Progenitor cell of endocrine pancreas (in vitro differentiated cells): ENCODE measurements at regions not wholly inside any gene's neighbourhood (a gene's known extent, or its start where the extent isn't known, plus 50 kb on each side); places are given as distances from the start of the nearest gene placed in this dataset.

Experiments
- DNase-seq: peaks from one replicate; pipeline ENCODE4 v3.0.0; 2021; ENCODE audit warnings: low spot score; ENCODE audit not compliant: unreplicated experiment
- H3K27ac Mint-ChIP-seq: 2 replicates; pipeline ENCODE4 v1.8.0; 2021; ENCODE audit warnings: mild to moderate bottlenecking, moderate library complexity, mixed read lengths
- H3K27me3 Mint-ChIP-seq: 2 replicates; pipeline ENCODE4 v1.8.0; 2021; ENCODE audit warnings: mixed read lengths
- H3K36me3 Mint-ChIP-seq: 2 replicates; pipeline ENCODE4 v1.8.0; 2022; ENCODE audit warnings: mixed read lengths; ENCODE audit not compliant: insufficient read depth
- H3K4me1 Mint-ChIP-seq: 2 replicates; pipeline ENCODE4 v1.8.0; 2021; ENCODE audit warnings: low read depth, mixed read lengths
- H3K4me3 Mint-ChIP-seq: 2 replicates; pipeline ENCODE4 v1.8.0; 2021; ENCODE audit warnings: low read depth, mild to moderate bottlenecking, moderate library complexity, mixed read lengths
- H3K9me3 Mint-ChIP-seq: 2 replicates; pipeline ENCODE4 v1.8.0; 2021; ENCODE audit warnings: low read depth, mixed read lengths
- CTCF ChIP-seq: fragments of 200-600 bp; sonication (generic); IDR thresholded peaks from one replicate; pipeline ENCODE4 v1.5.0; 2021; ENCODE audit warnings: antibody characterized with exemption, mild to moderate bottlenecking; ENCODE audit not compliant: unreplicated experiment

- Mint-ChIP-seq H3K4me1 (peaks cover 9% of the 10 kb centered on the region), H3K27ac (no peak overlapping the region), H3K27me3 (no peaks in the 10 kb centered on the region), H3K9me3 (no peaks in the 10 kb centered on the region), H3K4me3 (no peak overlapping the region), H3K36me3 (no peaks in the 10 kb centered on the region)
- DNase-seq, result no peak
- no peak for TF ChIP-seq CTCF
Measured at GRCh38 chr5:29240379-29240778, 1953.1 kb upstream of the CDH6 start.

- H3K9me3 Mint-ChIP-seq, result no peaks in the 10 kb centered on the region
- no peaks in the 10 kb centered on the region for H3K27me3 Mint-ChIP-seq
- H3K27ac Mint-ChIP-seq, result peak overlapping the region; percentile 71
- no peak for DNase-seq
- TF ChIP-seq CTCF, result no peak
- H3K4me1 Mint-ChIP-seq, result peaks cover 9% of the 10 kb centered on the region
- no peak overlapping the region for H3K4me3 Mint-ChIP-seq
- no peaks in the 10 kb centered on the region for H3K36me3 Mint-ChIP-seq
Measured at GRCh38 chr5:29239606-29240005, 1953.9 kb upstream of the CDH6 start.

- Mint-ChIP-seq H3K4me1 (peaks cover 7% of the 10 kb centered on the region), H3K27ac (no peak overlapping the region), H3K27me3 (no peaks in the 10 kb centered on the region), H3K36me3 (no peaks in the 10 kb centered on the region), H3K4me3 (no peak overlapping the region), H3K9me3 (no peaks in the 10 kb centered on the region)
- DNase-seq, result no peak
- TF ChIP-seq CTCF, result no peak
Measured at GRCh38 chr5:29238115-29238514, 1955.4 kb upstream of the CDH6 start.

GRCh38 chr5:29231154-29231553, 1962.3 kb upstream of the CDH6 start:
- Mint-ChIP-seq H3K9me3 (no peaks in the 10 kb centered on the region), H3K36me3 (no peaks in the 10 kb centered on the region), H3K27me3 (no peaks in the 10 kb centered on the region), H3K4me1 (peaks cover 1% of the 10 kb centered on the region), H3K27ac (no peak overlapping the region), H3K4me3 (no peak overlapping the region)
- DNase-seq, result no peak
- TF ChIP-seq CTCF, result no peak

- no peaks in the 10 kb centered on the region for H3K27me3 Mint-ChIP-seq
- no peak for DNase-seq
- no peak for TF ChIP-seq CTCF
- no peaks in the 10 kb centered on the region for H3K36me3 Mint-ChIP-seq
- H3K27ac Mint-ChIP-seq, result no peak overlapping the region
- no peaks in the 10 kb centered on the region for H3K9me3 Mint-ChIP-seq
- peaks cover 1% of the 10 kb centered on the region for H3K4me1 Mint-ChIP-seq
- H3K4me3 Mint-ChIP-seq, result no peak overlapping the region
Measured at GRCh38 chr5:29230591-29230990, 1962.9 kb upstream of the CDH6 start.
